ENCODE measurements at regions not wholly inside any gene's neighbourhood (a gene's known extent, or its start where the extent isn't known, plus 50 kb on each side); places are given as distances from the start of the nearest gene placed in this dataset.

GRCh38 chr11:91967026-91967690, 257.5 kb upstream of the FAT3 start:
- no peak overlapping the region for H3K4me3 ChIP-seq (ENCODE audit: low read length)
- TF ChIP-seq CTCF (IDR thresholded peaks at IDR 0.05; ENCODE audit: low read depth, low read length, poor library complexity, severe bottlenecking) (no peak), EZH2phosphoT487 (IDR thresholded peaks at IDR 0.05; ENCODE audit: borderline replicate concordance, low read length) (no peak)

GRCh38 chr11:91966368-91966767, 258.2 kb upstream of the FAT3 start:
- no peaks in the 10 kb centered on the region for H3K27me3 ChIP-seq (ENCODE audit: control insufficient read depth, low read length)
- no peak overlapping the region for H3K4me3 ChIP-seq (ENCODE audit: low read length)
- H3K9me2 ChIP-seq (replicated peaks; ENCODE audit: control insufficient read depth, low read length) = no peaks in the 10 kb centered on the region
- no peak overlapping the region for H3K27ac ChIP-seq (ENCODE audit: low read depth, low read length)
- H3F3A ChIP-seq (ENCODE audit: control insufficient read depth, insufficient read depth) = no peaks in the 10 kb centered on the region
- no peaks in the 10 kb centered on the region for H3K9me3 ChIP-seq (ENCODE audit: control insufficient read depth, insufficient read depth, low read length)
- H3K4me2 ChIP-seq (ENCODE audit: low read length) = no peak overlapping the region
- H3K4me1 ChIP-seq (ENCODE audit: control insufficient read depth, low read length) = no peaks in the 10 kb centered on the region
- TF ChIP-seq EZH2phosphoT487 (IDR thresholded peaks at IDR 0.05; ENCODE audit: borderline replicate concordance, low read length) = no peak
- no peak for TF ChIP-seq CTCF (IDR thresholded peaks at IDR 0.05; ENCODE audit: low read depth, low read length, poor library complexity, severe bottlenecking)
- no peaks in the 10 kb centered on the region for H3K36me3 ChIP-seq (ENCODE audit: control insufficient read depth, low read length)
- no peaks in the 10 kb centered on the region for H3K79me2 ChIP-seq (ENCODE audit: control insufficient read depth, low read length)
- no peaks in the 10 kb centered on the region for H4K20me1 ChIP-seq (ENCODE audit: control insufficient read depth, insufficient read depth, low read depth, low read length)

More at GRCh38 chr11:91967026-91967690, 257.5 kb upstream of the FAT3 start:
- Histone ChIP-seq H3K27me3 (ENCODE audit: control insufficient read depth, low read length) (no peaks in the 10 kb centered on the region), H3K9me3 (ENCODE audit: control insufficient read depth, insufficient read depth, low read length) (no peaks in the 10 kb centered on the region), H3K4me2 (ENCODE audit: low read length) (no peak overlapping the region), H4K20me1 (ENCODE audit: control insufficient read depth, insufficient read depth, low read depth, low read length) (no peaks in the 10 kb centered on the region), H3K79me2 (ENCODE audit: control insufficient read depth, low read length) (no peaks in the 10 kb centered on the region), H3K9me2 (replicated peaks; ENCODE audit: control insufficient read depth, low read length) (no peaks in the 10 kb centered on the region), H3K4me1 (ENCODE audit: control insufficient read depth, low read length) (no peaks in the 10 kb centered on the region), H3K27ac (ENCODE audit: low read depth, low read length) (no peak overlapping the region), H3F3A (ENCODE audit: control insufficient read depth, insufficient read depth) (no peaks in the 10 kb centered on the region), H3K36me3 (ENCODE audit: control insufficient read depth, low read length) (no peaks in the 10 kb centered on the region)

DNA sequence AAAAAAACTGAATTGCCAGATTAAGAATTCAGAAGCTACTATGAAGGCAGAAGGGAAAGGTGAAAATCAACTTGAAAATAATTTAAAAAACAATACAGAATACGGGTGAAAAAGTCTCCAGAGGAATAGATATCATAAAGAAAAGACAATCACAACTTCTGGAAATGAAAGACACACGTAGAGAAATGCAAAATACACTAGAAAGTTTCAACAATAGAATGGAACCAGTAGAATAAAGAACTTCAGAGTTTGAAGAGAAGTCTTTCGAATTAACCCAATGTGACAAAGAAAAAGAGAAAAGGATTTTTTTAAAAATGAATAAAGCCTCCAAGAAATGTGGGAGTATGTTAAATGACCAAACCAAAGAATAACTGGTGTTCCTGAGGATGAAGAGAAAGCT, 263.8 kb upstream of the FAT3 start:
- Histone ChIP-seq H3F3A (ENCODE audit: control insufficient read depth, insufficient read depth) (no peaks in the 10 kb centered on the region), H3K9me2 (replicated peaks; ENCODE audit: control insufficient read depth, low read length) (no peaks in the 10 kb centered on the region), H3K4me2 (ENCODE audit: low read length) (no peak overlapping the region), H3K4me3 (ENCODE audit: low read length) (no peak overlapping the region), H3K27ac (ENCODE audit: low read depth, low read length) (no peak overlapping the region), H4K20me1 (ENCODE audit: control insufficient read depth, insufficient read depth, low read depth, low read length) (no peaks in the 10 kb centered on the region), H3K36me3 (ENCODE audit: control insufficient read depth, low read length) (no peaks in the 10 kb centered on the region), H3K4me1 (ENCODE audit: control insufficient read depth, low read length) (no peaks in the 10 kb centered on the region), H3K27me3 (ENCODE audit: control insufficient read depth, low read length) (no peaks in the 10 kb centered on the region), H3K79me2 (ENCODE audit: control insufficient read depth, low read length) (no peaks in the 10 kb centered on the region), H3K9me3 (ENCODE audit: control insufficient read depth, insufficient read depth, low read length) (0 out of 2 replicates have a peak, but pooled peaks cover 3% of the 10 kb centered on the region)
- no peak for TF ChIP-seq CTCF (IDR thresholded peaks at IDR 0.05; ENCODE audit: low read depth, low read length, poor library complexity, severe bottlenecking)
- TF ChIP-seq EZH2phosphoT487 (IDR thresholded peaks at IDR 0.05; ENCODE audit: borderline replicate concordance, low read length) = no peak

Data from DOHH2 (cell line).